ENCODE measurements at regions not wholly inside any gene's neighbourhood (a gene's known extent, or its start where the extent isn't known, plus 50 kb on each side); places are given as distances from the start of the nearest gene placed in this dataset.

DNA sequence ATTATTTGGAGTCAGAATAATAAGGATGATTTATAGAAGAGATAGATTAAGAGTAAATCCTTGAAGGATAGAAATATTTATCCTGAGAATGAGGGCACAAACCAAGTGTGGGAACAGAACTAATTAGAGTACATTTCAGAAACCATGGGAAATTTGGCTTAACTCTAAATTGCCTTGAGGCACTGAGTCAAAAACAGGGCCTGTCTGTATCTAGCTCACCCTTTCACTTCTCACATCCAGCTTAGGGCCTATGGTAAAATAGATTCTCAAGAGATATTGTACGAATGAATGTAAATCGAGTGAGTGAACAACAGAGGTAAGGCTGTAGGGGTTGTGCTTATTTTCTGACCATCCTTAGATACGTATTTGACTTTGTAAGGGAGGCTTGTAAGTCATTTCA is 586.1 kb upstream of the DPPA4 start:
- TF ChIP-seq, protein P1, sequence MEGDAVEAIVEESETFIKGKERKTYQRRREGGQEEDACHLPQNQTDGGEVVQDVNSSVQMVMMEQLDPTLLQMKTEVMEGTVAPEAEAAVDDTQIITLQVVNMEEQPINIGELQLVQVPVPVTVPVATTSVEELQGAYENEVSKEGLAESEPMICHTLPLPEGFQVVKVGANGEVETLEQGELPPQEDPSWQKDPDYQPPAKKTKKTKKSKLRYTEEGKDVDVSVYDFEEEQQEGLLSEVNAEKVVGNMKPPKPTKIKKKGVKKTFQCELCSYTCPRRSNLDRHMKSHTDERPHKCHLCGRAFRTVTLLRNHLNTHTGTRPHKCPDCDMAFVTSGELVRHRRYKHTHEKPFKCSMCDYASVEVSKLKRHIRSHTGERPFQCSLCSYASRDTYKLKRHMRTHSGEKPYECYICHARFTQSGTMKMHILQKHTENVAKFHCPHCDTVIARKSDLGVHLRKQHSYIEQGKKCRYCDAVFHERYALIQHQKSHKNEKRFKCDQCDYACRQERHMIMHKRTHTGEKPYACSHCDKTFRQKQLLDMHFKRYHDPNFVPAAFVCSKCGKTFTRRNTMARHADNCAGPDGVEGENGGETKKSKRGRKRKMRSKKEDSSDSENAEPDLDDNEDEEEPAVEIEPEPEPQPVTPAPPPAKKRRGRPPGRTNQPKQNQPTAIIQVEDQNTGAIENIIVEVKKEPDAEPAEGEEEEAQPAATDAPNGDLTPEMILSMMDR (IDR thresholded peaks at IDR 0.05): no peak
- TF ChIP-seq POLR2A (IDR thresholded peaks at IDR 0.05): no peak
